CD8-positive, alpha-beta memory T cell (primary cell): ENCODE measurements at regions not wholly inside any gene's neighbourhood (a gene's known extent, or its start where the extent isn't known, plus 50 kb on each side); places are given as distances from the start of the nearest gene placed in this dataset.

Experiments
- CTCF ChIA-PET: fragments of 350-600 bp; sonication (Branson Sonifier 250); formaldehyde crosslinking; loops from one replicate; lab custom pipeline; 2021; ENCODE audit warnings: antibody characterized with exemption; lab: Charles Lee
- POLR2A ChIA-PET: fragments of 350-600 bp; sonication (Branson Sonifier 250); formaldehyde crosslinking; loops from one replicate; lab custom pipeline; 2021; ENCODE audit warnings: antibody characterized with exemption; lab: Charles Lee
- DNase-seq, 5 donors: peaks; one replicate each; pipeline versions ENCODE4 v3.0.0 to v3.0.0-alpha.2; 2020 to 2022; ENCODE audit warnings: mixed read lengths in 1 of 5
- H3K27ac ChIP-seq: one replicate; pipeline ENCODE4 v1.7.0; 2013; ENCODE audit warnings: low read depth, mild to moderate bottlenecking, low read length, moderate library complexity
- H3K27me3 ChIP-seq: 2 replicates; pipeline ENCODE4 v1.7.0; 2013; ENCODE audit warnings: low read length, mild to moderate bottlenecking; ENCODE audit not compliant: insufficient read depth, poor library complexity, severe bottlenecking
- H3K36me3 ChIP-seq: 2 replicates; pipeline ENCODE4 v1.7.0; 2013; ENCODE audit warnings: mild to moderate bottlenecking, low read length, moderate library complexity; ENCODE audit not compliant: insufficient read depth
- H3K4me1 ChIP-seq: 2 replicates; pipeline ENCODE4 v1.7.0; 2013; ENCODE audit warnings: mild to moderate bottlenecking, low read length, moderate library complexity; ENCODE audit not compliant: insufficient read depth
- H3K4me3 ChIP-seq: 2 replicates; pipeline ENCODE4 v1.7.0; 2013; ENCODE audit warnings: mild to moderate bottlenecking, low read length
- H3K9me3 ChIP-seq: 2 replicates; pipeline ENCODE4 v1.7.0; 2013; ENCODE audit warnings: mild to moderate bottlenecking, low read length
- H3K27ac Mint-ChIP-seq, 8 donors: one replicate each; pipeline ENCODE4 v1.8.0; 2020 to 2021; ENCODE audit warnings: mixed read lengths in 8 of 8, mild to moderate bottlenecking in 6 of 8, inconsistent platforms in 3 of 8, moderate library complexity in 3 of 8
- H3K27me3 Mint-ChIP-seq, 2 donors: one replicate each; pipeline ENCODE4 v1.8.0; 2020 to 2021; ENCODE audit warnings: mixed read lengths in 2 of 2, mild to moderate bottlenecking in 1 of 2, moderate library complexity in 1 of 2
- H3K36me3 Mint-ChIP-seq, 3 donors: one replicate each; pipeline ENCODE4 v1.8.0; 2020 to 2021; ENCODE audit warnings: mixed read lengths in 3 of 3, inconsistent platforms in 1 of 3, mild to moderate bottlenecking in 1 of 3
- H3K4me1 Mint-ChIP-seq, 3 donors: one replicate each; pipeline ENCODE4 v1.8.0; 2020 to 2021; ENCODE audit warnings: mixed read lengths in 3 of 3, inconsistent platforms in 1 of 3, mild to moderate bottlenecking in 1 of 3
- H3K4me3 Mint-ChIP-seq, 7 donors: one replicate each; pipeline ENCODE4 v1.8.0; 2020 to 2021; ENCODE audit warnings: mixed read lengths in 7 of 7, mild to moderate bottlenecking in 6 of 7, moderate library complexity in 4 of 7, inconsistent platforms in 2 of 7
- H3K9me3 Mint-ChIP-seq, 5 donors: one replicate each; pipeline ENCODE4 v1.8.0; 2020 to 2022; ENCODE audit warnings: mixed read lengths in 5 of 5, mild to moderate bottlenecking in 3 of 5, moderate library complexity in 2 of 5, inconsistent platforms in 1 of 5

GRCh38 chr14:89566180-89566579, 149.1 kb upstream of the FOXN3 start:
- DNase-seq = no peak
- peaks cover 8% of the 10 kb centered on the region for H3K4me1 ChIP-seq
- ChIA-PET CTCF (interaction anchor here (1.1 to 1.5 kb wide), 2 partner anchors 13 to 25 kb away, joined by 3 read pairs; no protein-coding TSS in a partner anchor), POLR2A (no interaction called here)
- no peaks in the 10 kb centered on the region for H3K36me3 ChIP-seq
- Mint-ChIP-seq H3K27ac (no peak overlapping the region), H3K9me3 (no peaks in the 10 kb centered on the region), H3K36me3 (peaks cover 0 to 49% (median 17%) of the 10 kb centered on the region in 3 donors), H3K4me3 (no peak overlapping the region), H3K4me1 (peaks cover 50 to 79% (median 76%) of the 10 kb centered on the region in 3 donors), H3K27me3 (no peaks in the 10 kb centered on the region)
- no peaks in the 10 kb centered on the region for H3K9me3 ChIP-seq
- H3K27ac ChIP-seq = no peak overlapping the region
- no peak overlapping the region for H3K4me3 ChIP-seq
- H3K27me3 ChIP-seq = no peaks in the 10 kb centered on the region

GRCh38 chr14:89565607-89566006, 148.6 kb upstream of the FOXN3 start:
- Mint-ChIP-seq H3K27ac (peak overlapping the region in 2 of 8 donors; percentile 14 to 33), H3K9me3 (no peaks in the 10 kb centered on the region), H3K36me3 (peaks cover 0 to 49% (median 20%) of the 10 kb centered on the region in 3 donors), H3K27me3 (no peaks in the 10 kb centered on the region), H3K4me1 (peaks cover 50 to 80% (median 75%) of the 10 kb centered on the region in 3 donors), H3K4me3 (peak overlapping the region in 1 of 7 donors; percentile 61)
- Histone ChIP-seq H3K27ac (no peak overlapping the region), H3K9me3 (no peaks in the 10 kb centered on the region), H3K4me3 (no peak overlapping the region), H3K27me3 (no peaks in the 10 kb centered on the region), H3K36me3 (no peaks in the 10 kb centered on the region), H3K4me1 (peaks cover 4% of the 10 kb centered on the region)
- CTCF ChIA-PET = interaction anchor here (1.1 to 1.5 kb wide), 2 partner anchors 12 to 26 kb away, joined by 3 read pairs; no protein-coding TSS in a partner anchor
- POLR2A ChIA-PET = no interaction called here
- DNase-seq = no peak

DNA sequence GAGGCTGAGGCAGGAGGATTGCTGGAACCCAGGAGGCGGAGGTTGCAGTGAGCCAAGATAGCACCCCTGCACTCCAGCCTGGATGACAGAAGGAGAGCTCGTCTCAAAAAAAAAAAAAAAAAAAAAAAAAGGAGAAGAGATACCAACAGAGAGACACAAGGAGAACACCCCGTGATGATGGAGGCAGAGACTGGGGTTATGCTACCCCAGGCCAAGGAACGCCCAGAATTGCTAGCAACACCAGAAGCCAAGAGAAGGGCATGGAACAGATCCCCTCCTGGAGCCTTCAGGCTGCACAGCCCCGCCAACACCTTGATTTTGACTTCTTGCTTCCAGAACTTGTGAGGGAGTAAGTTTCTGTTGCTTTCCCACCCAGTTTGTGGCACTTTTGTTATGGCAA, 148.0 kb upstream of the FOXN3 start:
- CTCF ChIA-PET = no interaction called here

DNA sequence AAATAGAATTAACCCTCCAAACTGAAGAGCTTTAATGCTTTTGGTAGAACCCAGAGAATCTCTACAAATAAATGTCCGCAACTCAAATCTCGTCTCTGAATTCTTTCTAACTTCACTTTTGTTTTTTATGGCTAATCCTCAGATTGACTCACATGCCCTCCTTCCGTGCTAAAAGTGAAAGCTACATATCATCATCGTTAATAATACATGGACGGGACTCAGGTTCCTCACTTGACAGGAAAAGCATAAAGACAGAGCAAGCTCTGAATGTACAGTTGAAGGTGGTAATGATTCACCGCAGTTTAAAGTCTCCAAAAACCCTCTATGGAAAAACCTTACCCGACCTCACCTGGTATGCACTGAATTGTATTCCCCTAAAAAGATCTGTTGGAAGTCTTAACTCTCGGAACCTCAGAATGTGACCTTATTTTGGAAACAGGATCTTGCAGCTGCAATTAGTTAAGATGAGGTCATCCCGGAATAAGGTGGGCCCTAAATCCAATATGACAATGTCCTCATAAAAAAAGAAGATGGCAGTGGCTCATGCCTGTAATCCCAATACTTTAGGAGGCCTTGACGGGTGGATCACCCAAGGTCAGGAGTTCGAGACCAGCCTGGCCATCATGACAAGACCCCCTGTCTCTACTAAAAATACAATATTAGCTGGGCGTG, 147.4 kb upstream of the FOXN3 start:
- Histone ChIP-seq H3K4me1 (peaks cover 4% of the 10 kb centered on the region), H3K27me3 (no peaks in the 10 kb centered on the region), H3K9me3 (no peaks in the 10 kb centered on the region), H3K27ac (no peak overlapping the region), H3K4me3 (no peak overlapping the region), H3K36me3 (no peaks in the 10 kb centered on the region)
- H3K4me1 Mint-ChIP-seq = peaks cover 48 to 78% (median 76%) of the 10 kb centered on the region in 3 donors
- H3K27me3 Mint-ChIP-seq = no peaks in the 10 kb centered on the region
- no peaks in the 10 kb centered on the region for H3K9me3 Mint-ChIP-seq
- peaks cover 0 to 53% (median 20%) of the 10 kb centered on the region in 3 donors for H3K36me3 Mint-ChIP-seq
- ChIA-PET CTCF (interaction anchor here (1.5 kb wide), 1 partner anchor 10 kb away, joined by 3 read pairs; no protein-coding TSS in a partner anchor), POLR2A (no interaction called here)
- H3K27ac Mint-ChIP-seq = peak overlapping the region in 4 of 8 donors; percentile 5 to 60 (median 9)
- peak overlapping the region in 1 of 7 donors; percentile 1 for H3K4me3 Mint-ChIP-seq
- no peak for DNase-seq

More for the DNA sequence above, 148.0 kb upstream of the FOXN3 start:
- no peaks in the 10 kb centered on the region for H3K9me3 ChIP-seq
- Mint-ChIP-seq H3K4me3 (no peak overlapping the region), H3K36me3 (peaks cover 0 to 52% (median 23%) of the 10 kb centered on the region in 3 donors), H3K4me1 (peaks cover 48 to 78% (median 75%) of the 10 kb centered on the region in 3 donors), H3K27me3 (no peaks in the 10 kb centered on the region), H3K9me3 (no peaks in the 10 kb centered on the region), H3K27ac (peak overlapping the region in 3 of 8 donors; percentile 33 to 60 (median 35))
- H3K4me3 ChIP-seq = no peak overlapping the region
- peaks cover 4% of the 10 kb centered on the region for H3K4me1 ChIP-seq
- POLR2A ChIA-PET = no interaction called here
- no peaks in the 10 kb centered on the region for H3K36me3 ChIP-seq
- DNase-seq = no peak
- H3K27me3 ChIP-seq = no peaks in the 10 kb centered on the region
- no peak overlapping the region for H3K27ac ChIP-seq

- H3K4me3 ChIP-seq = no peak overlapping the region
- ChIA-PET CTCF (interaction anchor here (1.5 kb wide), 1 partner anchor 11 kb away, joined by 3 read pairs; no protein-coding TSS in a partner anchor), POLR2A (no interaction called here)
- Mint-ChIP-seq H3K27ac (peak overlapping the region in 7 of 8 donors; percentile 15 to 91 (median 40)), H3K27me3 (no peaks in the 10 kb centered on the region), H3K4me3 (peak overlapping the region in 3 of 7 donors; percentile 2 to 59 (median 5)), H3K9me3 (no peaks in the 10 kb centered on the region), H3K36me3 (peaks cover 0 to 58% (median 21%) of the 10 kb centered on the region in 3 donors), H3K4me1 (peaks cover 44 to 76% (median 72%) of the 10 kb centered on the region in 3 donors)
- H3K27me3 ChIP-seq = no peaks in the 10 kb centered on the region
- DNase-seq = no peak
- no peaks in the 10 kb centered on the region for H3K9me3 ChIP-seq
- H3K36me3 ChIP-seq = no peaks in the 10 kb centered on the region
- H3K27ac ChIP-seq = no peak overlapping the region
- H3K4me1 ChIP-seq = peaks cover 2% of the 10 kb centered on the region
These were observed 146.4 kb upstream of the FOXN3 start for GRCh38 chr14:89563471-89563870.

DNA sequence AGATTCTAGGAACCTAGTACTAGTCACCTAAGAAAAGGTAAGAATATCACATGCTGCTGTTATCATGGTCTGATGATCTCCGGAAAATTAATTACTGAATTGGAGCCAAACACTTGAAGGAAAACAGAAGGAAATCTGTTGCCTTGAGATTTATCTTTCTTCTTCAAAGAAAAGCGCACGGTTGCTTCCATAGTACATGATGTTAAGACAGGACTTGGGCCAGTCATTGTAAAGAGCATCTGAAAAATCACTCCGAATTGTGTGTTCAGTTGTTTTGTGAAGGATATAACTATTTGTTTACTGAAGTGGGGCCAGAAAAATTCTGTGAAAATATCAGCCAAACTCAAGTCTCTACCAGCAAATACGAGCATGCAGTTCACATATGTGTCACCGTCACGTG, 134.9 kb upstream of the FOXN3 start:
- ChIA-PET POLR2A (no interaction called here), CTCF (no interaction called here)
- H3K4me1 ChIP-seq = peaks cover 15% of the 10 kb centered on the region
- Mint-ChIP-seq H3K9me3 (no peaks in the 10 kb centered on the region), H3K4me3 (no peak overlapping the region), H3K27ac (peak overlapping the region in 2 of 8 donors; percentile 21 to 57), H3K4me1 (peaks cover 54 to 76% (median 69%) of the 10 kb centered on the region in 3 donors), H3K27me3 (peaks cover 0 to 1% of the 10 kb centered on the region in 2 donors), H3K36me3 (peaks cover 5 to 53% (median 12%) of the 10 kb centered on the region in 3 donors)
- H3K36me3 ChIP-seq = no peaks in the 10 kb centered on the region
- no peak overlapping the region for H3K4me3 ChIP-seq
- no peaks in the 10 kb centered on the region for H3K9me3 ChIP-seq
- DNase-seq = no peak
- H3K27me3 ChIP-seq = no peaks in the 10 kb centered on the region
- H3K27ac ChIP-seq = no peak overlapping the region

DNA sequence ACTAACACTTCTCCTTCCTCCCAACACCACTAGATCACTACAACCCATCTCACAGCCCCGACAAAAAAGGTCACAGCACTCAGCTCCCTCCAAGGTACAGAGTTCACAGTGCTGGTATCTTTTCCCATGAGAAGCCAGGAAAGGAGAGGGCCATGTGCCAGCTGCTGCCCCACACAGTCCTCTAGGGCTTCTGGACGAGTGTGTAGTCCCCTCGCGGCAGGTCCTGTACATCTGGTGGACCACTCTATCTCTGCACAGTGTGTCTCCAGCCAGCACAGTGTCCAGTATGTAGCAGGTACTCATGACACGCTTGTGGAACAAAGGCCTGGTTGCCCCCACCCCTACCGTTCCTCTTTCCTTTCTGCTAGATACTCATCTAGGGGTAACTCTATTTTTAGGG, 134.4 kb upstream of the FOXN3 start:
- H3K4me1 Mint-ChIP-seq = peaks cover 50 to 71% (median 63%) of the 10 kb centered on the region in 3 donors
- Histone ChIP-seq H3K27me3 (no peaks in the 10 kb centered on the region), H3K9me3 (no peaks in the 10 kb centered on the region), H3K4me1 (peaks cover 15% of the 10 kb centered on the region), H3K36me3 (no peaks in the 10 kb centered on the region), H3K4me3 (no peak overlapping the region), H3K27ac (no peak overlapping the region)
- H3K36me3 Mint-ChIP-seq = peaks cover 5 to 49% (median 12%) of the 10 kb centered on the region in 3 donors
- H3K27ac Mint-ChIP-seq = peak overlapping the region in 4 of 8 donors; percentile 18 to 57 (median 36)
- DNase-seq = no peak
- peaks cover 0 to 1% of the 10 kb centered on the region in 2 donors for H3K27me3 Mint-ChIP-seq
- no peaks in the 10 kb centered on the region for H3K9me3 Mint-ChIP-seq
- POLR2A ChIA-PET = no interaction called here
- CTCF ChIA-PET = no interaction called here
- no peak overlapping the region for H3K4me3 Mint-ChIP-seq

- DNase-seq = no peak
- Histone ChIP-seq H3K4me3 (no peak overlapping the region), H3K9me3 (no peaks in the 10 kb centered on the region), H3K36me3 (no peaks in the 10 kb centered on the region), H3K4me1 (peaks cover 15% of the 10 kb centered on the region), H3K27ac (no peak overlapping the region), H3K27me3 (no peaks in the 10 kb centered on the region)
- Mint-ChIP-seq H3K36me3 (peaks cover 5 to 47% (median 12%) of the 10 kb centered on the region in 3 donors), H3K27me3 (peaks cover 0 to 1% of the 10 kb centered on the region in 2 donors), H3K27ac (peak overlapping the region in 4 of 8 donors; percentile 8 to 48 (median 30)), H3K4me3 (no peak overlapping the region), H3K9me3 (no peaks in the 10 kb centered on the region), H3K4me1 (peaks cover 48 to 68% (median 61%) of the 10 kb centered on the region in 3 donors)
- POLR2A ChIA-PET = no interaction called here
- CTCF ChIA-PET = no interaction called here
These were observed 133.8 kb upstream of the FOXN3 start for GRCh38 chr14:89550821-89551220.
